ENCODE measurements at regions not wholly inside any gene's neighbourhood (a gene's known extent, or its start where the extent isn't known, plus 50 kb on each side); places are given as distances from the start of the nearest gene placed in this dataset.
"Not testable (repeated sequence)": the region's sequence is repeated elsewhere in the genome, so short reads cannot be mapped to it uniquely, and the experiment has no call there.

- DNase-seq (ENCODE audit: low read depth, low spot score): no peak
Measured at GRCh38 chr12:113726254-113726819, 239.8 kb downstream of the RBM19 start.

GRCh38 chr12:113725557-113725876 lies 240.6 kb downstream of the RBM19 start:
- DNase-seq (ENCODE audit: low read depth, low spot score): no peak

GRCh38 chr12:113724794-113725556 lies 241.2 kb downstream of the RBM19 start:
- DNase-seq (ENCODE audit: low read depth, low spot score): no peak

DNA sequence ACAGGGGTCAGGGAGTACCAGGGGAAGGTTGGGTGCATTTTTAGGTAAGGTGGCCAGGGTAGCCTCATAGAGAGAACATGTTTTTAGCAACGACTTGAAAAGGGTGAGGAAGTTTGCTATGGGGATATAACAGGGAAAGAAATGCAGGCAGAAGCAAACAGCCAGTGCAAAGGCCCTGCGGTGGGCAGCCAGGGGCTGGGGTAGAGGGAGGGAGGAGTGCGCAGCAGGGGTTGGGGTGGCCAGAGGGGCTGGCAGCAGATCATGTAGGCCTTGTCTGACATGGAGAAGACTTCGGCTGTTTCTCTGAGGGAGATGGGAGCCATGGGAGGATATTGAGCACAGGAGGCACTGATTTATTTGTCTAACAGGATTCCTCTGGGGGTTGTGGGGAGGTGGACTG lies 242.5 kb downstream of the RBM19 start:
- DNase-seq (ENCODE audit: low read depth, low spot score): no peak

GRCh38 chr12:113722747-113723146 lies 243.4 kb downstream of the RBM19 start:
- DNase-seq (ENCODE audit: low read depth, low spot score): no peak

DNA sequence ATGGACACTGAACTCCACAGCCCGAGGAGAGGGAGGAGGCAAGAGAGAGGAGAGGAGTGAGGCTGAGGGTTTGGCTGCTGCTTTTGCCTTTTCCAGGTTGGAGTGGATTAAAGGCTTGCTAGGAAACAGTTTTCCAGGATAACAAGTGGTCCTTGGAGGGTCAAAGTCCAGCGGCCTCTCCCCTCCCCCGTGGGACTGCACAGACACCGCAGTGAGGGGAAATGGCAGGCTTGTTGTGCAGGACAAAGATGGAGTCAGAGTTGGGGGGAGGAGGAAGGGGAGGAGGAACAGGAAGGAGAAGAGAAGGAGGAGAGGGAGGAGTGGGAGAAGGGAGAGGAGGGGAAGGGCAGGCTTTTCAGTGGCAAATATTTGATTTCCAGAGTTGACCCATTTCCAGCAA lies 245.5 kb downstream of the RBM19 start:
- no peak for DNase-seq (ENCODE audit: low read depth, low spot score)

- DNase-seq (ENCODE audit: low read depth, low spot score): no peak
Measured at GRCh38 chr12:113719911-113720591, 246.1 kb downstream of the RBM19 start.

DNA sequence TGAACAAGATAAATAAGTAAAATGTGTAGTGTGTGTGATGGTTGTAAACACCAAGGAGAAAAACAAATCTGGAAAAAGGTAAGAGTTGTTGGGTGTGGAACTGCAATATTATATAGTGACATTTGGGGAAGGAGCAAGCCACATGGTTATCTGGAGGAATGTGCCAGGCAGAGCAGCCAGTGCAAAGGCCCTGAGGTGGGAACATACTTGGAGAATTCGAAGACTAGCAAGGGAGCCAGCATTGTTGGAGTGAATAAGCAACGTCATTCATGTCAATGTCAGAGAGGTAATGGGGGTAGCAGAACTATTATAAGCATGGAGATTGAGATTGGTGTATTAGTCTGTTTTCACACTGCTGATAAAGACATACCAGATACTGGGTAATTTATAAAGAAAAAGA lies 241.5 kb upstream of the LHX5 start:
- no peak for DNase-seq (ENCODE audit: low read depth, low spot score)

- no peak for DNase-seq (ENCODE audit: low read depth, low spot score)
Measured at GRCh38 chr12:113712481-113712880, 240.8 kb upstream of the LHX5 start.

DNA sequence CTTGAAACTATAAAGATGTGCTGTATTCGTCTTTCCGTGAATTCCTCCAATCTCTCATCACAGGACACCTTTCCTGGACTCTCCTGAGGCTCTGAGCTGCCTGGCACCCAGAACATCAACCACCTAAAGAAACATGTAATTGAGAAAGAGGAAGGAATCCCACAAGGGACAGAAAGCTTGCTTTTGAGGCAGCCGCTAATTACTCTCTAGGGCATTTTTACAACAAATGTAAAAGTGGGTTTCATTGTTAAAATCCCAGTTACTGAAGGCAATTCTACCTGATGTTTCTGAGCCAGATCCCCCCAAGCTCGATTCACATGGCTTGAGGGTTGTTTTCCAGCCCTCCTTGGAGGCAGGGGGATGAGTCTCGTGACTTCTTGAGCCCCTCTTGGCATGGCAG lies 238.5 kb upstream of the LHX5 start:
- DNase-seq (ENCODE audit: low read depth, low spot score): no peak

DNA sequence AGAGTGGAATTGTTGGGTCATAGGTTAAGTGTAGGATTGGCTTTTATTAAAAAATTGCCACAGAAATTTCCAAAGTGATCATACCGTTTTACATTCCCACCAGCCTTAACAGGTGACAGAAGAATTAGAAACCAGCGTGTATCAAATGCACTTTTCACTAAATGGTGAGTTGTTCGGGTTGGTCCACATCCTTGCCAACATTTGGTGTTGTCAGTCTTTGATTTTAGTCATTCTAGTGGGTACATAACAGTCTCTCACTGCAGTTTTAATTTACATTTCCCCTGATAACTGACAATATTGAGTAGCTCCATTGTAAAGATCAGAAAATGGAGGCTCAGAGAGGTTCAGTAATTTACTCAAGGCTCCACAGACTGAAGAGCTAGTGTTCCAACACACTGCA lies 237.8 kb upstream of the LHX5 start:
- DNase-seq (ENCODE audit: low read depth, low spot score): no peak

DNA sequence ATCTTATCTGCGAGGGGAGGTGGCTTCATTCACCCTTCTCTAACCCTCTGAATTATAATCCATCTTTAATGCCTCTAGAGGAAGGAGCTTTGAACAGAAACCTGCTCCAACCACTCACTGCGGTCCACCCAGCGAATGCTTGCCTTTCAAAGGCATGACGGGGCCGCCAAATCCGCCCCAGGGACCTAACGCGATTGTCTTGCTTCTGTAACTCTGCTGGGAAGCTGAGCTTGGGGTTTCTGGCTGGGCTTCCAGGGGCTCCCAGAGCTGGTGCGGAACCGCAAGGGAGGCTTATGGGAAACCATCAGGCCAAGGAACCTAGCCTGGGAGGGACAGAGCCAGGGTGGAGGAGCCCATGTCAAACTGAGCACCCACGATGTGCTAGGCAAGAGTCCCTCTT lies 231.2 kb upstream of the LHX5 start:
- no peak for DNase-seq (ENCODE audit: low read depth, low spot score)

GRCh38 chr12:113702276-113702675 lies 230.6 kb upstream of the LHX5 start:
- DNase-seq (ENCODE audit: low read depth, low spot score): no peak

DNA sequence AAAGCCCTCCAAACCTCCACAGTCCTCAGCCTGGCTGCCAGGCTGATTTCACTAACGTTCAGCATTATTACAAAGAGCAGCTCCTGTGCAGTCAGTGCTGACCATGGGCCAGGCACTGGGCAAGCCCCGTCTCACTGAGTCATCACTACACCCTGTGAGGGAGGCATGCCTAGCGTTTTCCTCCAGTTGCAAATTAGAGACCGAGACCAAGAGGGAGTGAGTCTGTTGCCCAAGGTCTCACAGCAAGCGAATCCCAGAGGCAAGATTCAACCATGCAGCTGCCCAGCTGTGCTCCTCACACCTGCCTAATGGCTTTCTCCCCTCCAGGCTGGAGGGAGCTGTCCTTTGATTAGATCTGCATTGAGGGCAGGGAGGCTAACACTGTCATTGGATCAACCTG lies 229.3 kb upstream of the LHX5 start:
- DNase-seq (ENCODE audit: low read depth, low spot score): peak; percentile 75

GRCh38 chr12:113699984-113700383 lies 228.3 kb upstream of the LHX5 start:
- DNase-seq (ENCODE audit: low read depth, low spot score): not testable (repeated sequence)

GRCh38 chr12:113698510-113698858 lies 226.8 kb upstream of the LHX5 start:
- no peak for DNase-seq (ENCODE audit: low read depth, low spot score)

DNA sequence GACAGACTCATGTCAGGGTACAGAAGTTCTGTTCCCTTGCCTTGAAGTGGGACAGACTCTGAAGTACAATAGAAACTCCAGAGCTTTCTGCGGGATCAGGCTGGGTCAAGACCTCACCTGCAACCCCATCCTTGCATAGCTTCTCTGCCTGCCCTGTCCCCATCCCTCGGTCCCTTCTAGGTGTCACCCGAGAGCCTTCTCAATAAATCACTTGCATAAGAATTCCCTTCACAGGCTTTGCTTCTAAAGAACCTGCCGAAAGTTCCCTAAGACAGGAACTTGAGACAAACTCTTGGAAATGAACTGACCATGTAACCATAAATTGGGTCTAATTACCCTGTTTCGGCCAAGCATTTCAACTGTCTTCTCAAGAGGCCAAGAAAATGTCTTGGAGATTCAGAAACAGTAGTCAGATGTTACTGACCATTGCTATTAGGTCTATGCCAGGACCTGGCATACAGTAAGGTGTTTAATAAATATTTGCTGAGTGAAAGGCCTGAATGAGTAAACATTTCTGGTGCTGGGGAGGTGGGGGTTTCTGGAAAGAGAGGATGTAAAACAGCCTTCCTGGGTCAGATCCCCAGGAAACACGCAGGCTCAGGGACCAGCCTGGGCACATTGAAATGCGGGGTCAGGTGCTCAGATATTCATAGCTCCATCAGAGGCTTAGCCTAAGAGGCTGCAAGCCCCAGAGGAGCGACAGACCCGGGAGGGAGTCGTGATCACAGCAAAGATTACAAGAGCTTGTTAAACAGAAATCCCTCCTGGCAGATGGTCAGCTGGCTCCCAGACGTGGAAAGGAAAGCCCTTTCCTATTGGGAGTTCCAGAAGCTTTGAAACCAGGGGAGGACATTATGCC lies 226.2 kb upstream of the LHX5 start:
- DNase-seq (ENCODE audit: low read depth, low spot score): no peak

- DNase-seq (ENCODE audit: low read depth, low spot score): no peak
Measured at GRCh38 chr12:113697104-113697503, 225.4 kb upstream of the LHX5 start.

DNA sequence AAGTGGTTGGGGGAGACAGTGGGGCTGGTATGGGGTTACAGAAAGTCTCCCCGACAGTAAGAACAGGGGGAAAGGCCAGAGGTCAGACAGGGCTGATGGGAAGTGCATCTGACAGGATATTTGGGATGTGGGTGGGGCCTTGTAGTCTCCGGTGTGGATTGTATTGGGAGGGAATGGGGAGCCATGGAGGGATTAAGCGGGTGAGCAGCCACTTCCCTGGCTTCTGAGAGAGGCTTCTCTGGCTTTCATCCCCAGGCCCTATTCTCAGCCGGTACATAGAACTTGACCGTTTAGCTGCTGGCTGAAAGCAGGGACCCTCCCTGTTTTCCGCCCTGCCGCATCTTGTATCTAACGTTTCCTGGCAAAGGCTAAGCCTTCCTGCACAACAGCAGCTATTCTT lies 222.0 kb upstream of the LHX5 start:
- no peak for DNase-seq (ENCODE audit: low read depth, low spot score)

DNA sequence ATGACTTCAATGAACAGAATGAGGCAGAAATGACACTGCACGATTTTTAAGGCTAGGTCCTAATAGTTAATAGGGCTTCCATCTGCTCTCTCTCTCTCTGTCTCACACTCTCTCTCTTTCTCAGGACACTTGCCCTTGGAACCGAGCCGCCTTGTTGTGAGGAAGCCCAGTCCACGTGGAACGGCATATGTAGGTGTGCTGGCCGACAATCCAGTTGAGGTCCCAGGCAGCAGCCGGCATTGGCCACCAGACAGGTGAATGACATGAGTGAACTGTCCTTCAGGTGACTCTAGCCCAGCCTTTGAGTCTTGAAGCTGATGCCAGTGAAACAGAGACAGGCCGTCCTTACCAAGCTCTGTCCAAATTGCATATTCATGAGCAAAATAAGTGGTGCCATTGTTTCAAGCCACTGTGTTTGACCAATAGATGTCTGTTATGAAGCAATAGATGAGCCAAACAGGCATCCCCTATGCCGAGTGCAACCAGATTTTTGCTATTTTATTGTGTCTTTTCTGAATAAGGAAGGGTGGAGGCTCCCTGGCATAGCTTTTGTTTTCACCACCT lies 217.5 kb upstream of the LHX5 start:
- DNase-seq (ENCODE audit: low read depth, low spot score): no peak

DNA sequence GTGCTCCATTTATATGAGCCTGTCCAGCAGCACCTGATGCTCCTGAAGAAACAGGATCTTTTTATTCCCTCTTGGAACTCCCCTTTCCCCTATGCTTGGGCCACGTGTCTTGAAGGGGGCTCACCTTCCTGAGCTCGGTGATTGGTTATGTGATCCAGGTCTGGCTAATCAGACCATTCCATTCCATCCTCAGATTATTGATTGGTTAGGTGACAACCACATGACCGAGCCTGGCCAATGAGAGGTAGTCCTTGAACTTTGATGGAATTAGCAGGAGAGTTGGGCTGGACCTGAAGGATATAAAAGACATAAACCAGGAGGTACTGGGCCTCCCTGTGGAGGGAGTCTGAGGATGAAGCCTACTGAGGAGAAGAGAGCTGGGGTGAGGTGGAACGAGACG lies 216.6 kb upstream of the LHX5 start:
- no peak for DNase-seq (ENCODE audit: low read depth, low spot score)

Measured in astrocyte of the hippocampus (primary cell).